ENCODE measurements at regions not wholly inside any gene's neighbourhood (a gene's known extent, or its start where the extent isn't known, plus 50 kb on each side); places are given as distances from the start of the nearest gene placed in this dataset.

DNA sequence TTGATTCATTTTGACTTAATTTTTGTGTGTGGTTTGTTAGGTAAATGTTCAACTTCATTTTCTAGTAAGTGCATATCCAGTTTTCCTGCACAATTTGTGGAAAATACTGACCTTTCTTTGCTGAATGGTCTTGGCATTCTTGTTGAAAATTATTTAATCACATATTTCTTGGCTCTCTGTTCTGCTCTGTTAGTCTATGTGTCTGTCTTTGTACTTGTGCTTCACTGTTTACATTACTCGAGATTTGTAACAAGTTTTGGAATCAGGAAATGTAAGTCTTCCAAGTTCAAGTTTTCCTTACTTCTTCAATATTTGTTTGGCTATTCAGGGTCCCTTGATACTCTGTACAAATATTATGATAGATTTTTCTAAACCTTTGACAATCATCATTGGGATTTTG lies 838.2 kb upstream of the POM121L12 start:
- no peak for TF ChIP-seq CTCF (IDR thresholded peaks at IDR 0.05)
- no peak for TF ChIP-seq ZFX (IDR thresholded peaks at IDR 0.05; ENCODE audit: borderline replicate concordance)

Measured in 22Rv1 (cell line).